Sigmoid colon (tissue), 6 donors: ENCODE measurements at regions not wholly inside any gene's neighbourhood (a gene's known extent, or its start where the extent isn't known, plus 50 kb on each side); places are given as distances from the start of the nearest gene placed in this dataset.

Experiments used
- DNase-seq: peaks from one replicate; pipeline ENCODE4 v3.0.0-alpha.2; 2019
- H3K27ac ChIP-seq, 4 donors: fragments of 200-600 bp; sonication (generic); one replicate each; pipeline ENCODE4 v1.5.1; 2016 to 2019; ENCODE audit warnings: mild to moderate bottlenecking in 1 of 4
- H3K27me3 ChIP-seq, 3 donors: fragments of 200-600 bp; sonication (generic); one replicate each; pipeline ENCODE4 v1.5.1; 2019; ENCODE audit warnings: mild to moderate bottlenecking in 1 of 3
- H3K36me3 ChIP-seq, 4 donors: fragments of 200-600 bp; sonication (generic); one replicate each; pipeline ENCODE4 v1.5.1; 2016 to 2019
- H3K4me1 ChIP-seq, 4 donors: fragments of 200-600 bp; sonication (generic); one replicate each; pipeline ENCODE4 v1.5.1; 2017 to 2019
- H3K4me3 ChIP-seq, 4 donors: fragments of 200-600 bp; sonication (generic); one replicate each; pipeline ENCODE4 v1.5.1; 2017 to 2019; ENCODE audit warnings: mild to moderate bottlenecking in 2 of 4, moderate library complexity in 1 of 4
- H3K9me3 ChIP-seq, 4 donors: fragments of 200-600 bp in 3 of 4; sonication (generic) in 3 of 4; one replicate each; pipeline versions ENCODE4 v1.5.1 to v1.6.1; 2013 to 2019
- EP300 ChIP-seq, 4 donors: sonication (generic); formaldehyde crosslinking; IDR thresholded peaks; one replicate each; pipeline ENCODE4 v1.6.1; 2017; ENCODE audit warnings: antibody characterized with exemption in 4 of 4
- POLR2A ChIP-seq, 2 donors: fragments of 450-650 bp; IDR thresholded peaks; one replicate each; pipeline ENCODE4 v1.6.1; 2016; ENCODE audit warnings: antibody characterized with exemption in 2 of 2, mild to moderate bottlenecking in 2 of 2, moderate library complexity in 2 of 2
- POLR2AphosphoS5 ChIP-seq, 4 donors: sonication (generic); formaldehyde crosslinking; IDR thresholded peaks; one replicate each; pipeline ENCODE4 v1.6.1; 2017; ENCODE audit warnings: antibody characterized with exemption in 4 of 4
- WGBS, 2 donors: extraction: QIAGEN DNeasy Blood & Tissue Kit; methylation state at CpG; one replicate each; pipeline ENCODE4 v1.1.7; 2013; 5-methylcytosine and 5-hydroxymethylcytosine counted together
- intact Hi-C: fragments of 100-400 bp; cut with DNase I; formaldehyde crosslinking; loops from one replicate; pipeline ENCODE4 v1.15.1; 2023
- TF ChIP-seq, protein P1 (sequence below), 4 experiments: fragments of 450-650 bp in 3 of 4; fragments of 200-600 bp in 1 of 4; IDR thresholded peaks; one replicate each; pipeline ENCODE4 v1.5.1; 2016 to 2019; ENCODE audit warnings: antibody characterized with exemption in 4 of 4, mild to moderate bottlenecking in 3 of 4, moderate library complexity in 2 of 4
- donor health status: healthy with polysubstance abuse.
- donor health status: healthy.

- no peak overlapping the region for H3K27ac ChIP-seq
- intact Hi-C loops, result no loop called here
- TF ChIP-seq POLR2AphosphoS5 (IDR thresholded peaks at IDR 0.05) (no peak), EP300 (IDR thresholded peaks at IDR 0.05) (no peak), POLR2A (IDR thresholded peaks at IDR 0.05) (no peak)
- TF ChIP-seq, protein P1, sequence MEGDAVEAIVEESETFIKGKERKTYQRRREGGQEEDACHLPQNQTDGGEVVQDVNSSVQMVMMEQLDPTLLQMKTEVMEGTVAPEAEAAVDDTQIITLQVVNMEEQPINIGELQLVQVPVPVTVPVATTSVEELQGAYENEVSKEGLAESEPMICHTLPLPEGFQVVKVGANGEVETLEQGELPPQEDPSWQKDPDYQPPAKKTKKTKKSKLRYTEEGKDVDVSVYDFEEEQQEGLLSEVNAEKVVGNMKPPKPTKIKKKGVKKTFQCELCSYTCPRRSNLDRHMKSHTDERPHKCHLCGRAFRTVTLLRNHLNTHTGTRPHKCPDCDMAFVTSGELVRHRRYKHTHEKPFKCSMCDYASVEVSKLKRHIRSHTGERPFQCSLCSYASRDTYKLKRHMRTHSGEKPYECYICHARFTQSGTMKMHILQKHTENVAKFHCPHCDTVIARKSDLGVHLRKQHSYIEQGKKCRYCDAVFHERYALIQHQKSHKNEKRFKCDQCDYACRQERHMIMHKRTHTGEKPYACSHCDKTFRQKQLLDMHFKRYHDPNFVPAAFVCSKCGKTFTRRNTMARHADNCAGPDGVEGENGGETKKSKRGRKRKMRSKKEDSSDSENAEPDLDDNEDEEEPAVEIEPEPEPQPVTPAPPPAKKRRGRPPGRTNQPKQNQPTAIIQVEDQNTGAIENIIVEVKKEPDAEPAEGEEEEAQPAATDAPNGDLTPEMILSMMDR (IDR thresholded peaks at IDR 0.05), result no peak
- no peak for DNase-seq
- H3K4me1 ChIP-seq, result no peaks in the 10 kb centered on the region
- no peaks in the 10 kb centered on the region for H3K27me3 ChIP-seq
- no peak overlapping the region for H3K4me3 ChIP-seq
- peaks cover 0 to 7% (median 0%) of the 10 kb centered on the region in 4 donors for H3K9me3 ChIP-seq
- H3K36me3 ChIP-seq, result no peaks in the 10 kb centered on the region
- 80 to 90% methylated on average over 6 of the region's 6 CpGs for WGBS, 2 donors
These were observed 433.3 kb upstream of the SMC2 start for GRCh38 chr9:103660830-103661229.

GRCh38 chr9:103661663-103662062, 432.4 kb upstream of the SMC2 start:
- no peaks in the 10 kb centered on the region for H3K36me3 ChIP-seq
- WGBS, 2 donors, result 54 to 64% methylated on average over 2 of the region's 2 CpGs
- intact Hi-C loops, result no loop called here
- H3K4me3 ChIP-seq, result no peak overlapping the region
- H3K4me1 ChIP-seq, result no peaks in the 10 kb centered on the region
- no peaks in the 10 kb centered on the region for H3K27me3 ChIP-seq
- H3K27ac ChIP-seq, result no peak overlapping the region
- H3K9me3 ChIP-seq, result peaks cover 0 to 7% (median 0%) of the 10 kb centered on the region in 4 donors
- DNase-seq, result no peak
- TF ChIP-seq, protein P1 (IDR thresholded peaks at IDR 0.05), result no peak
- no peak for TF ChIP-seq EP300 (IDR thresholded peaks at IDR 0.05)
- TF ChIP-seq POLR2AphosphoS5 (IDR thresholded peaks at IDR 0.05), result no peak

- no peak for TF ChIP-seq POLR2AphosphoS5 (IDR thresholded peaks at IDR 0.05)
- no peak for TF ChIP-seq POLR2A (IDR thresholded peaks at IDR 0.05)
- no peak for TF ChIP-seq EP300 (IDR thresholded peaks at IDR 0.05)
- TF ChIP-seq, protein P1 (IDR thresholded peaks at IDR 0.05), result no peak
- no peak overlapping the region for H3K4me3 ChIP-seq
- no peaks in the 10 kb centered on the region for H3K4me1 ChIP-seq
- no peaks in the 10 kb centered on the region for H3K9me3 ChIP-seq
- H3K36me3 ChIP-seq, result no peaks in the 10 kb centered on the region
- no peaks in the 10 kb centered on the region for H3K27me3 ChIP-seq
- DNase-seq, result no peak
- no peak overlapping the region for H3K27ac ChIP-seq
- intact Hi-C loops, result no loop called here
- WGBS, 2 donors, result 92 to 97% methylated on average over 1 of the region's 1 CpG
These were observed 424.8 kb upstream of the SMC2 start for GRCh38 chr9:103669296-103669695.

- Histone ChIP-seq H3K27me3 (no peaks in the 10 kb centered on the region), H3K27ac (no peak overlapping the region), H3K4me3 (no peak overlapping the region), H3K4me1 (no peaks in the 10 kb centered on the region), H3K9me3 (no peaks in the 10 kb centered on the region), H3K36me3 (no peaks in the 10 kb centered on the region)
- DNase-seq, result no peak
- intact Hi-C loops, result no loop called here
- no peak for TF ChIP-seq POLR2AphosphoS5 (IDR thresholded peaks at IDR 0.05)
These were observed 419.8 kb upstream of the SMC2 start for GRCh38 chr9:103674271-103674670.

GRCh38 chr9:103680581-103680980, 413.5 kb upstream of the SMC2 start:
- no peaks in the 10 kb centered on the region for H3K27me3 ChIP-seq
- no peaks in the 10 kb centered on the region for H3K36me3 ChIP-seq
- no peak overlapping the region for H3K27ac ChIP-seq
- no peak for TF ChIP-seq POLR2AphosphoS5 (IDR thresholded peaks at IDR 0.05)
- TF ChIP-seq, protein P1 (IDR thresholded peaks at IDR 0.05), result no peak
- no peak for TF ChIP-seq EP300 (IDR thresholded peaks at IDR 0.05)
- TF ChIP-seq POLR2A (IDR thresholded peaks at IDR 0.05), result no peak
- intact Hi-C loops, result no loop called here
- no peaks in the 10 kb centered on the region for H3K4me1 ChIP-seq
- no peak for DNase-seq
- H3K9me3 ChIP-seq, result no peaks in the 10 kb centered on the region
- H3K4me3 ChIP-seq, result no peak overlapping the region
